GM21528 (cell line): ENCODE measurements at regions not wholly inside any gene's neighbourhood (a gene's known extent, or its start where the extent isn't known, plus 50 kb on each side); places are given as distances from the start of the nearest gene placed in this dataset.
"Not testable (repeated sequence)": the region's sequence is repeated elsewhere in the genome, so short reads cannot be mapped to it uniquely, and the experiment has no call there.

ENCODE experiments used
- ATAC-seq: cut with Tn5 transposase; IDR thresholded peaks from one replicate; pipeline ENCODE4 v1.9.1; 2021; ENCODE audit warnings: mild to moderate bottlenecking, moderate library complexity; ENCODE audit not compliant: unreplicated experiment, low FRiP score

- ATAC-seq: no peak
Measured at GRCh38 chr2:191476901-191477300, 201.0 kb upstream of the NABP1 start.

DNA sequence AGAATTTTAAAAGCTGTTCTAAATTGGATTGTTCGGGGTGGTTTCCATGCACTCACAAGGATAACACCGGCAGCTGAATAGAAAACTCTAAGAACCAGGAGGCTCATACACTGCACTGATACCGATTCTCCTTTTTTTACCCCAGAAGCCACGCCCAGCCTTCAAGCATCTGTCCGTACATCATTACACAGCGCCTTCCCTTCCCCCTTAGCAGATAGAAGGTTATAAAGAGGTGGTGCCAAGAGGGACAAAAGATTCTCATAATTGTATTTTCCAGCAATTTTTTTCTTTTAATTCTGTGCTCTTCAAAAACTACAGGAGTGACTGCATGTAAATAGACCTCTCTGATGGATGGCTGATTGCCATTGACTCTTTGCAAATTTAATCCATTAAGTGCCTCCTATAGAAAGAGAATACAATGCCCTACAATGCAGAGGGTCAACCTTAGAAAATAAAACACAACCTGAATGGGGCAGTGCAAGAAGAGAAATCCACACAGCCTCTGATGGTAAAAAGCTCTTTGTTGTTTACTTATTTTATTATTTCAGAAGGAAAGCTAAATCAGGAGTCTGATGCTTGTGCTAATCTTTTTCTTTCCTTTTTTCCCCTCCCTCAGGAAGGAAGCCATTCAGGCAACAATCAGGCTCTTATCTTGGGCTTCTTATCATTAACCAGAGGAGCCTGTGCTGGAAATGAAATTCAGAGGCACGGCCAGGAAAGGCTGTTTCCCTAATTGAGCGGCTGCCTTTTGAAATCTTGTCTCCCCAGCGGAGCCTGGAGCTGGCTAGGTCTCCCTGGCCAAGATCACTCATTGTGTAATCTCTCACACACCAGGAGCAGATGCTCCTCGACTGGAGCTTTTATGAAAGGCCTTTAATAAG is 198.9 kb upstream of the NABP1 start:
- ATAC-seq: no peak

DNA sequence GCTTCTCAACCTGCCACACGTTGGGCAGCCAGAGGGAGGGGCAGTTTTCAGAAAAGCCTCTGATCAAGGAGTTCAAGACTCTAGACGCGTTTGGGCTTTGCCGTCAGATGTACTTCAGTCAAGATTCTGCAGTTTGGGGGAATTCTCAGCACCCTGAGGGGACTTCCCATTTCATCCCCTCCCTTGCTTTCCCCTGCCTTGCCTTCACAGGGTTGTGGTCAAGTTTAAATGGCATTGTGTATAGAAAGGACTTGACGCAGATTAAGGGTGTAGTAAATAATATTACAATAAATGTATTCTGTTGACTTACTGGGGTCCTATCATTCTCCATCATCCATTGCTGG is 198.3 kb upstream of the NABP1 start:
- ATAC-seq: no peak

DNA sequence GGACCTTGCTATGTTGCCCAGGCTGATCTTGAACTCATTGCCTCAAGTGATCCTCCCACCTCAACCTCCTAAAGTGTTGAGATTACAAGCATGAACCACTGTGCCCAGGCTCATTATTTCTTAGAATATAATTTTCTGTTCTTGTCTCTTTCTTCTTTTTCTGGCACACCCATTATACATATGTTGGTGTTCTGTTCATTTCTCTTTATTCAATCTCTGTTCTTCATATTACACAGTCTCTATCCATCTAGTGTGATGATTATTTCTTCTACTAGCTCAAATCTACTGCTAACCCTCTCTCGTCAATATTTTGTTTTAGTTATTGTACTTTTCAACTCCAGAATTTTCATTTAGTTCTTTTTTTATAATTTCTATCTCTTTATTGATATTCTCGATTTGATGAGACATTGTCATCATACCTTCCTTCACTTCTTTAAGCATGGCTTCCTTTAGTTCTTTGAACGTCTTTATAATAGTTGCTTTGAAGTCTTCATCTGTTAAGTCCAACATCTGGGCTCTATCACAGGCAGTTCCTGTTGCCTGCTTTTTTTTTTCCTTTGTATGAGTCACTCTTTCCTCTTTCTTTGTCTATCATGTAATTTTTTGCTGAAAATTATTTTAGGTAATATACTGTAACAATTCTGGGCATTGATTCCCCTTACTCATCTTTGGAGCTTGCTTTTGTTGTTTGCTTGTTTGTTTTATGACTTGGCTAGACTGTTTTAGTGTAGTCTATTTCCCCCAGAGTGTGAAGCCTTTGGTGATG is 196.4 kb upstream of the NABP1 start:
- ATAC-seq: no peak

DNA sequence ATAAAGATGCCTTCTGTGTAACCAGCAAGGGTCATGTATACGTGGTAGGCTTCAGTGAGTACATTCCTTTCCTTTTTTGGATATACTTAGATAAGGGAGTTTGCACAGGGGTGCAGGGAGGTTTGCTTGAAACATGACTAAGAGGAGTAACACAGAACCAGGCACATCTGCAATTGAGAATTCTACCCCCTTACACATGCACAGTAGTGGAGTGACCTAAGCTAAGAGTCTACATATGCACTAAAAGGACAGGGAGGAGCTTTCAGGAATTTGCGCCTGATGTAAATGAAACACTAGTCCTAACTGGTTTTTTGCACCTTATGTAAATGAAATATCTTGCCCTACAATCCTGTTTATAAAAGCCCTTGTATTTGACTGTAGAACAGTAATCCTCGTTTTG is 194.8 kb upstream of the NABP1 start:
- ATAC-seq: no peak

GRCh38 chr2:191486584-191487320 is 191.2 kb upstream of the NABP1 start:
- no peak for ATAC-seq

DNA sequence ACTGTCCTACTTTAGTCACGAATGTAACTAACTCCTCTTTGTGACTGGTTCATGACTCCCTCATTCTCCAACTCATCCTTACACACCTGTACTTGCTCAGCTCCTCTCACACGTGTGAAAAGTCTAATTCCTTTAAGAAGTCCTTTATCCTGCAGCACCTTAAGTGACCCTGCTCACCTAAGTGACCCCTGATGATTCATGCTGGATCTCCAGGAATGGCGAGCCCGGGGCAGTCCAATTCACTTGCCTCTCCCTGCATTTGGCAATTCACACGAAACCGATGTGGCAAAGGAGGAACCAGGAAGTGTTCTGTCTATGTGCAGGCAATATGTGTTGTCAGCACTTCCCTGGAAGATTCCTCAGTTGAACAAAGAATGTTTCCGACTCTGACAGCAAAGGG is 189.8 kb upstream of the NABP1 start:
- no peak for ATAC-seq

- no peak for ATAC-seq
Measured at GRCh38 chr2:191489177-191489576, 188.8 kb upstream of the NABP1 start.

DNA sequence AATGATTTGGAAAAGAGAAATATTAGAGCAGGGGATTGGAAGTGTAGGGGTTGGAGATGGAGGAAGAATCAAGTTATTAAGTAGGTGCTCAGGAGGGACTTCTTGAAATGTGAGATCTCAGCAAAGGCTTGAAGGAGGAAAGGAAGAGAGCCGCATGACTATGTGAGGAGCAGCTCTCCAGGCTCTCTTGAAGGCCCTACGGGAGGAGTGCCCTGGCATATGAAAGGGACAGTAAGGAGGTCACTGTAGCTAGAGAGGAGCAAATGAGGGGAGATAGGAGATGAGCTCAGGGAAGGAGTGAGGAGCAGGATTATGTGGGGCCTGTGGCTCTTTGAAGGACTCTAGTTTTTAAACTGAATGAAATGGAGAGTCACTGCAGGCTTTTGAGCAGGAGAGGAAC is 181.1 kb upstream of the NABP1 start:
- ATAC-seq: no peak

DNA sequence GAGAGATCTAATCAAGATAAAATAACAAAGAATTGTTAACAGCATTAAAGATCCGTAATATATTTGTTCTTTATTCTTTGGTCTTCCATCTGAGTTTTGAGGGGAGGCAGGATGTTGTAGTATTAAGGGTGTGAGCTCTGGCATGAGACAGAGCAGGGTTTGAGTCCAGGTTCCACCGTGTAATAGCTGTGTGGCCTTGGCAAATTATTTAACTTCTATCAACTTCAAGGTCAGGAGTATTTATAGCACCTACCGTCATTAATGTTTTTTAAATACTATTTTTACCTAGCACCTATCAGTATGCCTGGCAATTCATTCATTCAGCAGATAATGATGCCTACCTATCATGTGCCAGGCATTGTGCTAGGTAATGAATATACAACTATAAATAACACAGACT is 180.1 kb upstream of the NABP1 start:
- no peak for ATAC-seq

DNA sequence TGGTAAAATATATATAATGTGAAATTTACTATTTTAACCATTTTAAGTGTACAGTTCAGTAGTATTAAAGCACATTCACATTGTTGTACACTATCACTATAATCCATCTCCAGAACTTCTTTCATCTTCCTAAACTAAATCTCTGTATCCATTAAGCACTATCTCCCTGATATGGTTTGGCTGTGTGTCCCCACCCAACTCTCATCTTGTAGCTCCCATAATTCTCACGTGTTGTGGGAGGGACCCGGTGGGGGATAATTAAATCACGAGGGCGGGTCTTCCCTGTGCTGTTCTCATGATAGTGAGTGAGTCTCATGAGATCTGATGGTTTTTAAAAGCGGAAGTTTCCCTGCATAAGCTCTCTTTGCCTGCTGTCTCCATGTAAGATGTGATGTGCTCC is 178.9 kb upstream of the NABP1 start:
- no peak for ATAC-seq

DNA sequence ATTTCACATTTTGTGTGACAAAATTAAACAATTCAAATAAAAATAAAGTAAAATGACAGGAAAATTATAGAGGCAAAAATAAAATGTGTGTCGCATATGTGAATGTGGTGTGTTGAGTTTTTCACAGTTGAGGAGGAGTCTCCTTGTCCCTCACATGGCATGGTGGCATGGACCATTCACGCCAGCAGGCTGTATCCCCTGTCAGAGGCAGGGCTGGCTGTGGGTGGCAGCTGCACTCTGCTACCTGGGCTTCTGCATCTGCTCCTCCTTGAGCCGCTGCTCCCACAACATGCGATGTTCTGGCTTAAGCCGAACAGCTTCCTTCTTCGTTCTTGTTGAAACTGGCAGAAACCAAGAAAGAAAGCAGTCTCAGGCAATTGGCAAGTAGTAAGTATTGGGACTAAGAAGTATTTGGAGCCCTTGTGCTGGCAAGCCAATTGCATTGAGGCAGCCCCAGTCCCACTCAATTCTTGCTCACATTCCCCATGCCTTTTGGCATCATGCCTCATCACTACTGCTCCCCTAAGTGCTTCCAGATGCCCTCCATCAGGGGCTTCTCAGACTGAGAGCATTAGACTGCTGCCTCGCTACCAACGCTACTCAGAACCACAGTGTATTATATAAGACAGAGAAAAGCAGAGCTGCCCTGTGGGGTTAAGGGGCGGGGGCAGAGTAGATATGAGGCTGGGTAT is 177.9 kb upstream of the NABP1 start:
- ATAC-seq: no peak

DNA sequence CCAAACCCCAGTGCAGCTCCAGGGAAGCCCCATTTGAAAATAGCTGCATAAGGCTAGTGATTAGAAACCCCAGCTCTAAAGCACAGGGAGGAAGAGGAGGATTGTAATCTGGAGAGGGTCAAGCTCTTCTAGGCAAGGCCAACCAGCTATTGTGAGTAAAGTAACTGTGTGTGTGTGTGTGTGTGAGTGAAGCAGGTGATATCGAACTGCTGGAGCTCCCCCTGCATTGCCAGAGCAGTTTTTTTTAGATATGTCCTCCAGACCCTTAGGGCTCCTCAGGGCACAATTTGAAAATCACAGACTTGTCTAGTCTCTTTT is 177.4 kb upstream of the NABP1 start:
- no peak for ATAC-seq

DNA sequence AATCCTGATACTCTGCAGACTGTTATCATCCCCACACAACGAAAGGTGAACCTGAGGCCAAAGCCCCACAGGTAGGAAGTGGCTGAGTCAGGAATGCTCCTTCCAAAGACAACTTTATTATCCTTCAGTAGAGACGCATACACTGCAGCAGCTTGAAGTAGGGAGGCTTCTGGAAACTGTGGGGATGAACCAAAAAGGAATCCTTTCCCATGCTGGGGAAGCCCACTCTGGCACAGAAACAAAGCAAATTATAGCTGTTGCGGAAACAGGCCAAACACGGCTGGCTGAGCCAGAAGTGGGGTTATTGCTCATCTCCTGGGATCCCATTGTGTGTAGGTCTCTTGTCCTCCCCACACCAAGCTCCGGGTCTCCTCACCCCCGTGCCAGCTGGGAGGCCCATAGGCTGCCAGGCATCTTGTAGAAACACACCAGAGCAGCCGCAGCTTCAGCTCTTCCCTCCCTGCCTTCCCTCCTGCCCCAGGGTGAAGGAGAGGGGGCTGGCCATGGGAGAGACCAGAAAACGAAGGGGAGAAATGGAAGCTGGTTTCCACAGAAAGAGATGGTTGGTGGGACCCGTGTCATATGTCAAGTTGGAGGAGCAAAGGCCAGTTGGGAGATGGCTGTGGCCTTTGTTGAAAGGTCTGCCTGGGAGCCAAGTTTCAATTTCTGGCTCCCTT is 176.9 kb upstream of the NABP1 start:
- no peak for ATAC-seq

DNA sequence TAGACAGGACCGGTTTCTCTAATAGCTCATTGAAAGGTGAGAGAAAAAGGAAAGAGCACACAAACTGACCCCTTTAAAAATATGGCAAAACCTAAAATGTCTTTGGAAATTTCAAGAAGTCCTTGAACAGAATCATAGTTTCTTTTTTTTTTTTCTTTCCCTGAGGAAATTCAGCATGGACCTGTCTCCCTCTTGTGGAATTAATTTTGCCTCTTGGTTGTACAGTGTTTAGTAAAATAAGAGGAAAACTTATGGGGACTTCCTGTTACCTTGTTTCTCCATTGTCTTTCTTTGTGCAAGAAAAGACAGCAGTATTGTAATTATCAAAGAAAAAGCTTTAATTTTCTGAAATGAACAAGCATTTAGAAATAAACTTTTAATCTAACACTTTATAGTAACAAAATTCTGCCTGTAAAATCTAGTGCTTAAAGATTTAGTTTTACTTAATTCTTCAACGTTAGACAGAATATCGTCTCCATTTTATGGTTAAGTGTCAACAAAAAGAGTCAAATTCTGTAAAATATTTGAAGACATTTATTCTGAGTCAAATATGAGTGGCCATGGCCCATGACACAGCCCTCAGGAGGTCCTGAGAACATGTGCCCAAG is 176.3 kb upstream of the NABP1 start:
- no peak for ATAC-seq

DNA sequence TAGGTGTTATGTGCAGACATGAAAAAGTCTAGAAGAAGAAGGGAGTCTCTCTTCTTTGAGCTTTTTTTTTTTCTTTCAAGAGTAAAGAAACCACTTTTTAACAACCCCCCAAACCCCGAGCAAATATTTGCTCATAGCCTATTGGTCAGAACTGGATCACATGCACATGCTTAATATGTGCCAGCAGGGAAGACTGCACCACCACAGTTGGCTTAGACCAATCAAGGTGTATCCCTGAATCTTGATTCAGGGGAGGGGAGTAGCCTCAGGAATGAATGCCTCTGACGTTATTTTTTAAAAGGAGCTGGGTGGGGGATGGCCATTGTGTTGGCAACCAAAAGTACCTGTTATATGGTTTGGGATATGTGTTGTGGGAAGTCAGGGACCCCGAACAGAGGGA is 171.4 kb upstream of the NABP1 start:
- no peak for ATAC-seq

DNA sequence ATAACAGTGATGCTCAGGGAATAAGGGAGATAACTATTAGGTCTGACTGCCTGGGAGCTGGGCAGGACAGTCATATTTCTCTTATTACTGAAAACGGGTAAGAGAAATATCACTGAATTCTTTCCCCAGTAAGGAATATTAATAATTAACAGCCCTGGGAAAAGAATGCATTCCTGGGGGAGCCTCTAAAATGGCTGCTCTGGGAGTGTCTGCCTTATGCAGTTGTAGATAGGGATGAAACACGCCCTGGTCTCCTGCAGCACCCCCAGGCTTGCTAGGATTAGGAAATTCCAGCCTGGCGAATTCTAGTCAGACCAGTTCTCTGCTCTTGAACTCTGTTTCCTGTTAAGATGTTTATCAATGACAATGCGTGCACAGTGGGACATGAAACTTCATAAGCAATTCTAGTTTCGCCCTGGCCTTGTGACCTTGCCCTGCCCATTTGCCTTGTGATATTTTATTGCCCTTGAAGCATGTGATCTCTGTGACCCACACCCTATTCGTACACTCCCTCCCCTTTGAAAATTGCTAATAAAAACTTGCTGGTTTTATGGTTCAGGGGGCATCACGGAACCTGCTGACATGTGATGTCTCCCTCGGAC is 170.6 kb upstream of the NABP1 start:
- not testable (repeated sequence) for ATAC-seq

GRCh38 chr2:191508738-191509137 is 169.2 kb upstream of the NABP1 start:
- ATAC-seq: no peak

DNA sequence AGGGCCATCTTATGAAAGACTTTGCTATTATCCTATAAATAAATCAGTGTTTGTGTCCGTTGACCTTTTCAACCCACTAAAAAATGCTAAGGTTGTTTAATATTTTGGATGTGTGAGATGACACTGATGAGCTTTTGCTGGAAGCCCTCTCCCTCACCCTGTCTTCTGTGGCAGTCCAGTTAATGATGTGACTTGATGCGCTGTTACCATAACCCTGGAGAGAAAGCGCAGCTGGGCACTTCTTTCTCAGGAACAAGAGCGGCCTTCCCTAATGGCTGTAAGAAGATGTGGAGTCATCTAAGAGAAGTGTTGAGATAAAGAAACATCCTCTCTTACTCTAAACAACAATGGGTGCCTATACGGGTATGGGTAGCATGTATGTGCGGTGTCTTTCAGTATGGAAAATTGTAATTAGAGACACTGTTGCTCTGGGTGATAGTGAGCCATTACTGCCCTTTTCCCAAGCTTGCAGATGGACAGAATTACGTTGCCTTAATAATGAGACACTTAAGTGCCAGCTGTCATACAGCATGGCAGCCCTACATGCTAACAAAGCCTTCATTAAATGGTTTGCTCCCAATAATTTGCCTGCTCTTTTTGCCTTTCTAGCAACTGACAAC is 165.6 kb upstream of the NABP1 start:
- no peak for ATAC-seq
